GM21381 (cell line): ENCODE measurements at regions not wholly inside any gene's neighbourhood (a gene's known extent, or its start where the extent isn't known, plus 50 kb on each side); places are given as distances from the start of the nearest gene placed in this dataset.

Experiments used
- ATAC-seq: cut with Tn5 transposase; IDR thresholded peaks from one replicate; pipeline ENCODE4 v1.9.1; 2021; ENCODE audit warnings: mild to moderate bottlenecking, moderate library complexity; ENCODE audit not compliant: unreplicated experiment

DNA sequence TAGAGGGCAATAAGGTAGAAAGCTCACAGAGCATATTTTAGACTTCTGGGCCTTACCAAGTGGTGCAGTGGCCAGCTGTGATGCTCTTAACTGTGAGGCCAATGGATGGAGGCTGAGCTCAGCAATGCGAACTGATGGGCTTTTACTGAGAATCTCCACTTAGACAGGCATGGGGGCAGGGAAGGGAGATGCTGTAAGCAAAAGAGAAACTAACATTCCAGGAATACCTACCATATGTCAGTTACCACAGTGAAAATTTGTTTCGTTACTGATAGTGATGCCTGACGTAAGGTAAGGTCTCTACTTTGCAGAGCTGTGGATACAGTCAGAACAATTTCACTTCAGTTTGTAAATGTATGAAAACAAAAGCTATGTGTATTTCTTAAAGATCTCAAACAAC is 250.6 kb upstream of the ZFHX3 start:
- no peak for ATAC-seq

DNA sequence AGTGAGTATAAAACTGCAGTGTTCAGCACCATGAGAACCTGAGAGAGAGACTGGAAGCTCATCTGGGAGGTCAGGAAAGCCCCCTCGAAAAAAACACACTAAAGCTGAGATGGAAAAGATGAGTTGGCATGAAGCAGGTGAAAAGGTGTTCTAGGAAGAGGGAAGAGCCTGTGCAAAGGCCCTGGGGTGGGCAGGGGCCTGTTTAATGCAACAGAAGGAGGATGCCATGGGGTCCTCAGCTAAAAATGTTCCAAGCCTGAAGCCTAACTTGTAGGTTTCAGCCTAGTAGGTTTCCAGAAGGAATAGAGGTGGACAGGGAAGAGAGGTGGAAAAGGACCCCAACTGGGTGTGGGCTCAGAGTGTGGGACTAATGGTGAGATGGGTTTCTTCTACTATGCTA is 242.3 kb upstream of the ZFHX3 start:
- ATAC-seq: no peak

DNA sequence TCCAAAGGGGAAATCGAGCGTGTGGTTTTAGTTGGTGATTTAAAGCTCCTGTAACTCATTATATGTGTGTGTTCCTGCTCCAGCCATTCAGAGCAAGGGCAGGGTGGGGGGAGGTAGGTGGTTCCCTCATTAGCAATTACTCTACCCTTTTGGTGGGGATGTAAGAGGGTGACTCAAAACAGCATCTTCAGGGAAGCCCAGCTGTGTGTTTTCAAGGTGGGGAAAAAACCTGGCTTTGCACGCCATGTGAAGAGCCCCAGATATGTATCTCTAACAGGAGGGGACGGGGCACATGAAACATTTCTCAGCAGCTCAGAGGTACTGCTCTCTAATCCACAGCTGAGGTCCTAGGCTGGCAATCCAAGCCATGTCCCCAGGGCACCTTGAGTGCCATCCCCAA is 241.3 kb upstream of the ZFHX3 start:
- ATAC-seq: peak; percentile 91

- no peak for ATAC-seq
These were observed 240.6 kb upstream of the ZFHX3 start for GRCh38 chr16:73288520-73288919.

DNA sequence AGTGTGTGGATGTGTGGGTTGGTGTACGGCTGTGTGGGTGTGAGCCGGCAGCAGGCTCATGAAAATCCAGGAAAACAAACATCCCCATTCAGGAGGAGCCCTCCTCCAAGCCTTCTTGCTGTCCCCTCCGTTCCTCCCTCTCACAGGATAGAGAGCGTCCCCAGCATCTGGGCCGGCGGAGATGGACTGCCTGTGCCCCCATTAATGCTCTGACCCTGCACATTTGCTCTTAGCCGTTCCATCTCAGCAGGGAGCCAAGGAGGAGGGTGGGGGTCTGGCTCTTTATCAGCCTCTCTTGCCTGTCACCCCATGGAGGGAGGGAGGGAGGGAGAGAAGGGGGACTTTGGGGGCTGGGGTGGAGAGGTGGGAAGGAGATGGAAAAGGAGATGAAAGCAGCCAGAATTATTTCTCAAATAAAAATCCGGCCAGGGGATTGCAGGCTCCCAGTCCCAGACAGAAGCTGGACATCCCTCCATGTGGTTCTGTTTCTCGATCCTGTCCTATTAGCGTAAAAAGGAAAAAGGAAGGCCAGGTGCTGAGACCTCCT is 240.0 kb upstream of the ZFHX3 start:
- ATAC-seq: no peak

DNA sequence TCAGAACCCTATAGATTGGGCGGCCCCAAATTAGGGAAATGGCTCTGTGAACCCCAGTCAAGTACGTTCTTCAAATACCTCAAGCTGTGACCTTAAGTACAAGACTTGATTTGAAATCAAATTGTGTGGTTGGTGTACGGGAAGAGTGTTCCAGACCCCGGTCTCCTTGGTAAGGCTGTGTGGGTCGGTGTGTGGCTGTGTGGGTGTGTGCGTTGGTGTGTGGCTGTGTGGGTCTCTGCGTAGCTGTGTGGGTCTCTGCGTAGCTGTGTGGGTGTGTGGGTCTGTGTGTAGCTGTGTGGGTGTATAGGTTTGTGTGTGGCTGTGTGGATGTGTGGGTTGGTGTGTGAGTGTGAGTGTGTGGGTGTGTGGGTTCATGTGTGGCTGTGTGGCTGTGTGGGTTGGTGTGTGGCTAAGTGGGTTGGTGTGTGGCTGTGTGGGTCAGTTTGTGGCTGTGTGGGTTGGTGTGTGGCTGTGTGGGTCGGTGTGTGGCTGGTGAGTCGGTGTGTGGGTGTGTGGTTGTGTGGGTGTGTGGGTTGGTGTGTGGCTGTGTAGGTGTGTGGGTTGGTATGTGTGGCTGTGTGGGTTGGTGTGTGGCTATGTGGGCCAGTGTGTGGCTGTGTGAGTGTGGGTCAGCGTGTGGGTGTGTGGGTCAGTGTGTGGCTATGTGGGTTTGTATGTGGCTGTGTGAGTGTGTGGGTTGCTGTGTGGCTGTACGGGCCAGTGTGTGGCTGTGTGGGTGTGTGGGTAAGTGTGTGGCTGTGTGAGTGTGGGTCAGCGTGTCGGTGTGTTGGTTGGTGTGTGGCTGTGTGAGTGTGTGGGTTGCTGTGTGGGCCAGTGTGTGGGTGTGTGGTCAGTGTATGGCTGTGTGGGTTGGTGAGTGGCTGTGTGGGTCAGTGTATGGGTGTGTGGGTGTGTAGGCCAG is 238.7 kb upstream of the ZFHX3 start:
- ATAC-seq: no peak

DNA sequence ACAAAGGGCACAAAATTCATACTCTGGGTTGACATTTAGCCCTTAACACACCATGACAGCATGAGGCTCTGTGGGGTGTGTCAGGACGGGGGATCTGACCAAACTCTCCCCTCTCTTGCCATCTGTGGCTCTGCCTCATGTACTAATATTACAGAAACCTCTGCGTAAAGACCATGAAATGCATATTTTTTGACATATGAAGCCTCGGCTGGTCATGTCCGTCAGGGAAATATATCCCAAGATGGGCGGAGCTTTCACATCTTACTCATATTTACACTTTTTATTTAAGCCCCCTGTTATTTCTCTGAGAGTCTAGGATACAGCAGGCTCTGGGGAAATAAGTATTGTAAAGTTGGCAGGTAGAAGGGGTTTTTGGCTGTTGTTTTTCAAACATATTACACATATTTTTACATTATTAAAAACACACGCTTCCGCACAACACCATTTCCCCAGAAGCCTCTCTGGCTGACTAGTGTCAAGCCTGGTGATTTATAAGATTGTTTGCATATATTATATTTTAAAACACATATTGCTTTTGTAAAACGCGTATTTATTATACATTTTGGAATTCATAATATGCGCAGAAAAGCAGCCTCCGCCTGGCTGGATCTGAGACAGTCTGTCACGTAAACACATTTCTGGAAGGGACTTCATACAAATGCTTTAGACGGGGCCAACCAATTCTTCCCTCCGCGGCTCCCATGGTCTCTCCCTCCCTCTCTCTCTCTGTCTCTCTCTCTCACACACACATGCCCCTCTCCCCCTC is 237.7 kb upstream of the ZFHX3 start:
- ATAC-seq: no peak

- ATAC-seq: no peak
These were observed 232.5 kb upstream of the ZFHX3 start for GRCh38 chr16:73280388-73280787.

GRCh38 chr16:73279451-73279850 is 231.5 kb upstream of the ZFHX3 start:
- ATAC-seq: no peak

DNA sequence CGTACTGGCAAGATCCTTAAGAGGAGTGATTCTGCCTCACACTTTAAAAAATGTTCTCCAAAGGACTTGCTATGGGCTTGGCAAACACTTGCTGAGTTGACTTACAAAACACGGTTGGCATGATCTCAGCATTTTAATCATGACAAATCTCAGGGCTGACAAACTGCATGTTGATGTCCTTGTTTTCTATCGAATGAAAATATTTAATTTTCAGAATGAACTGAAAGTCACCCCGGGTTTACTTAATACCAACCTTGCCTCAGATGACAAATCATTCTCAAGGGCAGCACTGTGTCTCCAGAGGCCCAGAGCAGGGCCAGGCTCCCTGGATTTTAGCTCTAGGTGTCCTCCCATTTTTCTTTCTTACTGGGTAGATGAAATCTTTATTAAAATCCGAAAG is 229.1 kb upstream of the ZFHX3 start:
- ATAC-seq: no peak

- no peak for ATAC-seq
These were observed 227.5 kb upstream of the ZFHX3 start for GRCh38 chr16:73275448-73275847.

DNA sequence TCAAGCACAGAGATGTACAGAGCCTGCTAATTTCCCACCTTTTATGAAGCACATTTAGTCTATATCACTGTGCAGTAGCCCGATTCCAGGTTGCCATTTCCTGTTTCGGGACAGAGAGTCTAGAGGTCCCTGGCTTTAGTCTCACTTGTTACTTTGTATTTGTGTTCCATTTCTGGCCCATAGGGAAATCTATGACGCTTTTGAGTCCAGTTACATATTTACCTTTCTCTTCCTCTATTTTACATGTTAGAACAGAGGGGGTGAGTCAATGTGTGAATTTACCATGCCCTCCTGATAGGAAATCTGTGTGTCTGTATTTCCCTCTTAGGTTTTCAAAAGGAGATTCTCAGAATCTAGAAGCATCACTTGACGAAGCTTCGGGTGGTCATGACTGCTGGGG is 227.1 kb upstream of the ZFHX3 start:
- no peak for ATAC-seq

DNA sequence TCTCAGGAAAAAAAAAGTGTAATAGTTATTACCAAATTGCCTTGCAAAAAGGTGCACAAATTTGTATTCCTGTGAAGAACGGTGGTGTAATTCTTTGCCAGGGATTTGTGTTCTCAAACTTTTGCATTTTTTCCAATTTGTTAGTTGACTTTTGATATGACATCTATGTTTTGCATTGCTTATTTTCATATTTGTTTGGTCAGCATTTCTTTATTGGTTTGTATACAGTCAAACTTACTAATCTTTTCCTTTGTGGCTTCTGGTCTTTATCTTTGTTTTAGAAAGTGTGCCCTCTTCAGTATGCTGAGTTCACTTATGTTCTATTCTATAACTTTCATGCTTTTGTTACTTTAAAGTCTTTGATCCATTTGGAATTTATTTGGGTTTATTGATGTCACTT is 226.2 kb upstream of the ZFHX3 start:
- no peak for ATAC-seq

GRCh38 chr16:73268366-73268993 is 220.6 kb upstream of the ZFHX3 start:
- ATAC-seq: no peak

- no peak for ATAC-seq
These were observed 218.0 kb upstream of the ZFHX3 start for GRCh38 chr16:73265935-73266334.

- ATAC-seq: no peak
These were observed 217.4 kb upstream of the ZFHX3 start for GRCh38 chr16:73265124-73265837.

DNA sequence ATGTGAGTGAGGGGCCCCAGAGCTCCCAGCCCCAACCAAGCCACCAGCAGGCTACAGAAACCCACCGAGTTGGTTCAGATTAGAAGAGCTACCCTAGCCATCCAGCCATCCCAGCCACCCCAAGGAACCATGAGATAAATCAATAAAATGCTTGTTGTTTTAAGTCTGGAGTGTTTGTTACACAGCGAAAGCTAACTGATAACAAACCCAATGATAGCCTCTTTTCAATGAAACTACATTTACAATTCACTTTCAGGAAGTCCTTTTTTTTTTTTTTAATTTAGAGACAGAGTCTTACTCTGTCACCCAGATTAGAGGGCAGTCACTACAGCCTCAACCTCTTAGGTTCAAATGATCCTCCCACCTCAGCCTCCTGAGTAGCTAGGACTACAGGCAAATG is 215.0 kb upstream of the ZFHX3 start:
- no peak for ATAC-seq

- no peak for ATAC-seq
These were observed 207.1 kb upstream of the ZFHX3 start for GRCh38 chr16:73255031-73255430.

DNA sequence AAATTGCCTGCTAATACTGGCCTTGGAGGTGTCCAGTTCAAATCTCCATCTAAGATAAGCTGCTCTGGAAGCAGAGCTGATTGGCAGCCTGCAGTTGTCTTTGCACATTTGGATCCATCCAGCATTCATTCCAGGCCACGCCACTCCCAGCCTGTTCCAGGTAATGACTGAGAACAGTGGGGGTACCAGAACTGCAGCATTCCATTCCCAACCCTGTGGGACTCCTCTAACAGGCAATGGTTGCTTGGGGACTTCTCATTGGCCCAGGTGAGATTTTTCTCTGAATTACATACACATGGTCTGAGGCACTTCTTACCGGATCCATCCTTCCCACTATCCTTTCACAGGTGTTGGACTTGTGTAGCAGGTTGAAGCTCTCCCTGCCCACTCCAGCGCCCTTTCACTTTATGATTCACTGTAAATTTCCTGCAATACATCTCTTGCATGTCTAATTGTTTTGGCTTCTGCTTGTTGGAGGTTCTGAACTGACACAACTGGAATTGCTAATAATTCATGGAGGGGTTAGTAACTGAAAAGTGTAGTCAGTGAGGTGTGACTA is 206.1 kb upstream of the ZFHX3 start:
- ATAC-seq: no peak

DNA sequence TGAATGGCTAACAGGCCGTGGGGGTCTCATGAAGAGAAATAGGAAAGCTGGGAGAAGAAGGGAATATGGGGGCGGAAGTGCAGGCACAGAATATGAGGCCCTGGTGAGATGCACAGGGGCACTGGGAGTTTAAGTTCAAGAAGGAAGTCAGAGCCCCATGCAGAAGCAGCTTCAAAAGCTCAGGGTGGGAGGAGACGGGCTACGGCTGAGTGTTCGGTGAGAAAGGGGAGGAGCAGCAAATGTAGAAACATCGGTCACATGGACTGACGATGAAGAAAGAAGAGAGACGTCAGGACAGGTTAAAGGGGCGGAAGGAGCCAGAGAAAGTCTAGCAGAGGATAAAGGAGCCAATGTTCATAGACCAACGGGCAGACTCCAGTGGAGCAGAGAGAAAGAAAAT is 204.5 kb upstream of the ZFHX3 start:
- ATAC-seq: no peak
